GM12892 (cell line): ENCODE measurements at regions not wholly inside any gene's neighbourhood (a gene's known extent, or its start where the extent isn't known, plus 50 kb on each side); places are given as distances from the start of the nearest gene placed in this dataset.

Experiments used
- POLR2A ChIP-seq: IDR thresholded peaks from 2 replicates; pipeline ENCODE4 v1.6.1; 2011; ENCODE audit warnings: low read depth, low read length, control low read depth
- POLR2AphosphoS5 ChIP-seq: IDR thresholded peaks from 2 replicates; pipeline ENCODE4 v1.6.1; 2011; ENCODE audit warnings: low read depth, low read length, control low read depth
- TAF1 ChIP-seq: IDR thresholded peaks from 2 replicates; pipeline ENCODE4 v1.6.1; 2011; ENCODE audit warnings: low read depth, mild to moderate bottlenecking, control low read depth, low read length, borderline replicate concordance

GRCh38 chr11:130598433-130598832, 150.0 kb downstream of the ADAMTS15 start:
- TF ChIP-seq POLR2A (no peak), POLR2AphosphoS5 (no peak), TAF1 (no peak)
